Heart left ventricle (tissue), 16 donors: ENCODE measurements at regions not wholly inside any gene's neighbourhood (a gene's known extent, or its start where the extent isn't known, plus 50 kb on each side); places are given as distances from the start of the nearest gene placed in this dataset.

ENCODE experiments used
- ATAC-seq, 4 donors: fragments of 200-7000 bp; cut with Tn5 transposase; one replicate each; pipeline ENCODE4 v1.9.1; 2020 to 2022; ENCODE audit warnings: moderate library complexity in 4 of 4, mild to moderate bottlenecking in 3 of 4, moderate number of reproducible peaks in 1 of 4
- DNase-seq, 5 donors: peaks; one replicate each; pipeline ENCODE4 v3.0.0-alpha.2; 2020
- H3K27ac ChIP-seq, 12 donors: fragments of 200-600 bp; sonication (generic) in 4 of 12; one replicate each; pipeline versions ENCODE4 v1.5.0 to v1.8.0; 2016 to 2022; ENCODE audit warnings: mild to moderate bottlenecking in 2 of 12
- H3K27me3 ChIP-seq, 9 donors: fragments of 200-600 bp; sonication (generic) in 2 of 9; one replicate each; pipeline versions ENCODE4 v1.5.1 to v1.8.0; 2016 to 2022; ENCODE audit warnings: mild to moderate bottlenecking in 3 of 9
- H3K36me3 ChIP-seq, 9 donors: fragments of 200-600 bp; sonication (generic) in 2 of 9; one replicate each; pipeline versions ENCODE4 v1.5.0 to v1.8.0; 2018 to 2022; ENCODE audit warnings: mild to moderate bottlenecking in 2 of 9
- H3K4me1 ChIP-seq, 12 donors: fragments of 200-600 bp; sonication (generic) in 4 of 12; one replicate each; pipeline versions ENCODE4 v1.5.0 to v1.8.0; 2016 to 2022; ENCODE audit warnings: mild to moderate bottlenecking in 3 of 12
- H3K4me3 ChIP-seq, 12 donors: fragments of 200-600 bp; sonication (generic) in 4 of 12; one replicate each; pipeline versions ENCODE4 v1.5.0 to v1.8.0; 2017 to 2022; ENCODE audit warnings: mild to moderate bottlenecking in 9 of 12, moderate library complexity in 4 of 12
- H3K9me3 ChIP-seq, 12 donors: fragments of 200-600 bp; sonication (generic) in 4 of 12; one replicate each; pipeline versions ENCODE4 v1.5.0 to v1.8.0; 2016 to 2022; ENCODE audit warnings: mild to moderate bottlenecking in 1 of 12
- CTCF ChIP-seq, 12 donors: fragments of 200-600 bp; sonication (generic) in 4 of 12; IDR thresholded peaks; one replicate each; pipeline versions ENCODE4 v1.5.0 to v1.8.0; 2018 to 2022; ENCODE audit warnings: antibody characterized with exemption in 12 of 12, mild to moderate bottlenecking in 5 of 12
- POLR2A ChIP-seq, 2 donors: fragments of 450-650 bp; IDR thresholded peaks; one replicate each; pipeline ENCODE4 v1.6.1; 2017; ENCODE audit warnings: antibody characterized with exemption in 2 of 2, mild to moderate bottlenecking in 2 of 2, moderate library complexity in 2 of 2
- WGBS, 4 donors: extraction: QIAGEN DNeasy Blood & Tissue Kit in 2 of 4; methylation state at CpG; one replicate each; pipeline versions ENCODE4 v1.1.5 to v1.1.7; 2013 to 2018; 5-methylcytosine and 5-hydroxymethylcytosine counted together
- intact Hi-C, 10 donors: fragments of 100-400 bp; cut with DNase I; formaldehyde crosslinking; loops; one replicate each; pipeline versions ENCODE4 v1.11.1 to v1.14.2; 2022
- donor health status: ischemic (EF 13 %, LVEDD 7.1; RV severe dilation, severe dysfunction).
- donor health status: healthy with polysubstance abuse.
- donor health status: DM: no; HTN: yes; CAD: no.
- donor health status: DM: no; HTN: no; CAD: no.
- donor health status: ischemic (EF 25% LVEDD 6.9; RV normal size, moderate dysfunction).
- donor health status: ischemic (EF 25% LVEDD 5.7; RV mildly dilated, moderate dysfunction).
- donor health status: healthy.
- donor health status: DM: yes; HTN: yes; CAD: no.
- donor health status: ischemic (EF 35%, LVEDD 5.7; RV mildly dilated, moderate dysfunction).
- donor health status: nonischemic (EF 11% LVEDD 7.7; RV severe dilation, severe dysfunction).
- donor health status: DM: yes; HTN: yes; CAD: no.
- donor health status: PGD.
- donor health status: ischemic (EF 29% LVEDD 5.4; RV normal size, mild dysfunction).
- donor health status: nonischemic (EF 23%, LVEDD 6.1; RV moderate dilation, normal function).

DNA sequence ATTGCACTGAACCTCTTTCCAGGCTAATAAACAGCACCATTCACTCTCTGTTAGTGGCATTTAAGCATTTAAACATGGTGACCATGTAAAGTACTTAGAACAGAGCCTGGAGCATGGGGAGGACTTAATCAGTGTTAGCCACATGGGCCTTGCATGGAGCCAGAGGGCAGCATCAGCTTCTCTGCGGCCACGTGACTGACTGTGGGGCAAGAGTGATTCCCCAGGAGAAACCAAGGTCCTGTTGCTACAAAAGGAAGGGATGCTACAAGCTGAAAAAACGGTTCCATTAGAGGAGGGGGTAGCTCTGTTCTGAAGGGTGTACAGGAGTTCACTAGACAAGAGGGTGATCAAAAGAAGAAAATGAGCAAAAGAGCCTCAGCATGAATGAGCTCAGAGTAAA, 256.8 kb downstream of the MATN1 start:
- WGBS, 4 donors: 68 to 70% (median 69%) methylated on average over 3 of the region's 3 CpGs
- no peaks in the 10 kb centered on the region for H3K4me1 ChIP-seq

GRCh38 chr1:30466026-30466425, 257.4 kb downstream of the MATN1 start:
- Histone ChIP-seq H3K27ac (no peak overlapping the region), H3K36me3 (no peaks in the 10 kb centered on the region), H3K4me3 (no peak overlapping the region), H3K4me1 (no peaks in the 10 kb centered on the region), H3K27me3 (peaks cover 0 to 4% (median 0%) of the 10 kb centered on the region in 9 donors), H3K9me3 (no peaks in the 10 kb centered on the region)
- intact Hi-C loops: no loop called here
- ATAC-seq (no peak), DNase-seq (peak in 1 of 5 donors; percentile 33)
- WGBS, 4 donors: 62 to 65% (median 63%) methylated on average over 4 of the region's 4 CpGs
- TF ChIP-seq POLR2A (IDR thresholded peaks at IDR 0.05) (no peak), CTCF (IDR thresholded peaks at IDR 0.05) (no peak)

More for the DNA sequence above, 256.8 kb downstream of the MATN1 start:
- no peaks in the 10 kb centered on the region for H3K9me3 ChIP-seq
- TF ChIP-seq CTCF (IDR thresholded peaks at IDR 0.05) (no peak), POLR2A (IDR thresholded peaks at IDR 0.05) (no peak)
- H3K27ac ChIP-seq: no peak overlapping the region
- no peak for ATAC-seq
- DNase-seq: no peak
- H3K27me3 ChIP-seq: peaks cover 0 to 4% (median 0%) of the 10 kb centered on the region in 9 donors
- no peaks in the 10 kb centered on the region for H3K36me3 ChIP-seq
- no peak overlapping the region for H3K4me3 ChIP-seq
- intact Hi-C loops: no loop called here

DNA sequence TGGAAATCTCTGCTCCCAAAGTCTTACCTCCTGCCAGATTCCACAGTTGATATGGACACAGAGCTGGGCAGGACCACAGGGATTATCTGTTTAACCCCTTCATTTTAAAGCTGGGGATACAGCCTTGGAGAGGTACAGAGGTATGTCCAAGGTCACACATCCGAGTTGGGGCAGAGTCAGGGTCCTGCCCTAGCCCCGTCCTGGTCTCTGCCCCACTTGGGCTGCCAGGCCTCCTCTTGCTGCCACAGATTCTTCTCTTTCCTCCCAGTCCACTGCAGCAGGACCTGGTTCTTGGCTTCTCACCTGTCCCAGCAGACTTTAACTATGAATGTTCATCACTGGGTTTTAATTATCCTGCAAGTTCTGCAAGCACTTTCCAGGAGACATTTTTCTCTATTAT, 258.3 kb downstream of the MATN1 start:
- Histone ChIP-seq H3K27ac (no peak overlapping the region), H3K27me3 (peaks cover 0 to 4% (median 0%) of the 10 kb centered on the region in 9 donors), H3K4me1 (no peaks in the 10 kb centered on the region), H3K36me3 (no peaks in the 10 kb centered on the region), H3K4me3 (no peak overlapping the region), H3K9me3 (peaks cover 0 to 5% (median 0%) of the 10 kb centered on the region in 12 donors)
- DNase-seq: peak in 1 of 5 donors; percentile 20
- no peak for TF ChIP-seq CTCF (IDR thresholded peaks at IDR 0.05)
- TF ChIP-seq POLR2A (IDR thresholded peaks at IDR 0.05): no peak
- intact Hi-C loops: no loop called here
- WGBS, 4 donors: 75 to 85% (median 78%) methylated on average over 2 of the region's 2 CpGs
- no peak for ATAC-seq

DNA sequence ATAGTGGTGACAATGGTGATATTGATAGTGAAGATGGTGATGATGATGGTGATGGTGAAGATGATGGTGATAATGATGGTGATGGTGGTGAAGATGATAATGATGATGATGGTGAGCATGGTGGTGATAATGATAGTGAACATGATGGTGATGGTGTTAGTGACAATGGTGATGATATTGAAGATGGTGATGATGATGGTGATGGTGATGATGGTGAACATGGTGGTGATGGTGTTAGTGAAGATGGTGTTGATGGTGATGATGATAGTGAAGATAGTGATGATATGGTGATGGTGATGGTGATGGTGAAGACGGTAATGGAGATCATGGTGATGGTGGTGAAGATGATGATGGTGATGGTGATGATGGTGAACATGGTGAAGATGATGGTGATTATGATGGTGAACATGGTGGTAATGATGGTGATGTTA, 259.2 kb downstream of the MATN1 start:
- Histone ChIP-seq H3K27ac (no peak overlapping the region), H3K4me3 (no peak overlapping the region), H3K9me3 (peaks cover 0 to 5% (median 0%) of the 10 kb centered on the region in 12 donors), H3K27me3 (peaks cover 0 to 4% (median 0%) of the 10 kb centered on the region in 9 donors), H3K4me1 (no peaks in the 10 kb centered on the region), H3K36me3 (no peaks in the 10 kb centered on the region)
- no peak for ATAC-seq
- TF ChIP-seq CTCF (IDR thresholded peaks at IDR 0.05) (no peak), POLR2A (IDR thresholded peaks at IDR 0.05) (no peak)
- intact Hi-C loops: no loop called here
- WGBS, 4 donors: 95 to 98% (median 96%) methylated on average over 1 of the region's 1 CpG
- no peak for DNase-seq
